Non-pigmented ciliary epithelial cell (primary cell): ENCODE measurements at regions not wholly inside any gene's neighbourhood (a gene's known extent, or its start where the extent isn't known, plus 50 kb on each side); places are given as distances from the start of the nearest gene placed in this dataset.
"Not testable (repeated sequence)": the region's sequence is repeated elsewhere in the genome, so short reads cannot be mapped to it uniquely, and the experiment has no call there.

Experiments used
- DNase-seq: peaks from one replicate; pipeline ENCODE4 v3.0.0-alpha.2; 2010; ENCODE audit warnings: low read depth

GRCh38 chr10:50999163-50999562 is 75.1 kb upstream of the PRKG1 start:
- no peak for DNase-seq

- DNase-seq: no peak
Observed at GRCh38 chr10:51000164-51000563, 74.1 kb upstream of the PRKG1 start.

GRCh38 chr10:51000976-51001375 is 73.3 kb upstream of the PRKG1 start:
- DNase-seq: no peak

- no peak for DNase-seq
Observed at GRCh38 chr10:51001587-51001986, 72.7 kb upstream of the PRKG1 start.

GRCh38 chr10:51002469-51002868 is 71.8 kb upstream of the PRKG1 start:
- DNase-seq: no peak

- no peak for DNase-seq
Observed at GRCh38 chr10:51004776-51005175, 69.5 kb upstream of the PRKG1 start.

GRCh38 chr10:51005551-51005950 is 68.7 kb upstream of the PRKG1 start:
- DNase-seq: no peak

GRCh38 chr10:51006686-51007085 is 67.6 kb upstream of the PRKG1 start:
- DNase-seq: no peak

- DNase-seq: no peak
Observed at GRCh38 chr10:51007781-51008180, 66.5 kb upstream of the PRKG1 start.

GRCh38 chr10:51008346-51008745 is 65.9 kb upstream of the PRKG1 start:
- DNase-seq: no peak

GRCh38 chr10:51010977-51011376 is 63.3 kb upstream of the PRKG1 start:
- no peak for DNase-seq

- no peak for DNase-seq
Observed at GRCh38 chr10:51012073-51012472, 62.2 kb upstream of the PRKG1 start.

GRCh38 chr10:51014680-51015389 is 59.5 kb upstream of the PRKG1 start:
- DNase-seq: no peak

GRCh38 chr10:51015390-51015754 is 58.9 kb upstream of the PRKG1 start:
- DNase-seq: not testable (repeated sequence)

GRCh38 chr10:51020200-51020599 is 54.1 kb upstream of the PRKG1 start:
- DNase-seq: no peak

- DNase-seq: no peak
Observed at GRCh38 chr10:51022933-51023585, 51.2 kb upstream of the PRKG1 start.

- DNase-seq: no peak
Observed at GRCh38 chr10:51023636-51024035, 50.7 kb upstream of the PRKG1 start.
